Peyer's patch (tissue), 4 donors: ENCODE measurements at regions not wholly inside any gene's neighbourhood (a gene's known extent, or its start where the extent isn't known, plus 50 kb on each side); places are given as distances from the start of the nearest gene placed in this dataset.

ENCODE experiments used
- POLR2A ChIP-seq, 2 donors: fragments of 450-650 bp; IDR thresholded peaks; one replicate each; pipeline ENCODE4 v1.5.1; 2017; ENCODE audit warnings: antibody characterized with exemption in 2 of 2, mild to moderate bottlenecking in 2 of 2, moderate library complexity in 2 of 2
- TF ChIP-seq, protein P1 (sequence below), 6 experiments: fragments of 450-650 bp in 4 of 6; fragments of 200-600 bp in 2 of 6; sonication (generic) in 1 of 6; IDR thresholded peaks; one replicate each; pipeline ENCODE4 v1.5.1; 2017 to 2019; ENCODE audit warnings: antibody characterized with exemption in 6 of 6, mild to moderate bottlenecking in 3 of 6, moderate library complexity in 1 of 6

DNA sequence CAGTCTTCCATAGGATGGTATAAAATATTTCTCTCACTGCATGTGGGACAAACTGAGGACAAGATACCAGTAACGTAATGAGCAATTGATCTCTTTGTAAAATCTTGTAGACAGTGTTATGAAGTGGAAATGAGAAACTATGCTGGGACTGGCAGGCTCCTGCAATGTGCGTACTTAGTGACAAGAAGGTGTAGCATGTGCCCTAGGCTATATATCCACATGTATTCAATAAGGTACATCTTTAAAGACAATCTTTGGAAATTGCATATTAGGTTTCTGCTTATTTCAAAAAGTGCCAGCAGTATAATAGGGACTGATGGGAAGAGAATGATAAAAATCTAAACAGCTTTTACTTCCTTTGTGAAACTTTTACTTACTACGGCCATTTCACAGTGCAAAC, 81.9 kb upstream of the GREM2 start:
- TF ChIP-seq, protein P1, sequence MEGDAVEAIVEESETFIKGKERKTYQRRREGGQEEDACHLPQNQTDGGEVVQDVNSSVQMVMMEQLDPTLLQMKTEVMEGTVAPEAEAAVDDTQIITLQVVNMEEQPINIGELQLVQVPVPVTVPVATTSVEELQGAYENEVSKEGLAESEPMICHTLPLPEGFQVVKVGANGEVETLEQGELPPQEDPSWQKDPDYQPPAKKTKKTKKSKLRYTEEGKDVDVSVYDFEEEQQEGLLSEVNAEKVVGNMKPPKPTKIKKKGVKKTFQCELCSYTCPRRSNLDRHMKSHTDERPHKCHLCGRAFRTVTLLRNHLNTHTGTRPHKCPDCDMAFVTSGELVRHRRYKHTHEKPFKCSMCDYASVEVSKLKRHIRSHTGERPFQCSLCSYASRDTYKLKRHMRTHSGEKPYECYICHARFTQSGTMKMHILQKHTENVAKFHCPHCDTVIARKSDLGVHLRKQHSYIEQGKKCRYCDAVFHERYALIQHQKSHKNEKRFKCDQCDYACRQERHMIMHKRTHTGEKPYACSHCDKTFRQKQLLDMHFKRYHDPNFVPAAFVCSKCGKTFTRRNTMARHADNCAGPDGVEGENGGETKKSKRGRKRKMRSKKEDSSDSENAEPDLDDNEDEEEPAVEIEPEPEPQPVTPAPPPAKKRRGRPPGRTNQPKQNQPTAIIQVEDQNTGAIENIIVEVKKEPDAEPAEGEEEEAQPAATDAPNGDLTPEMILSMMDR (IDR thresholded peaks at IDR 0.05) = no peak
- TF ChIP-seq POLR2A (IDR thresholded peaks at IDR 0.05) = no peak
